HCT116 (cell line): ENCODE measurements at regions not wholly inside any gene's neighbourhood (a gene's known extent, or its start where the extent isn't known, plus 50 kb on each side); places are given as distances from the start of the nearest gene placed in this dataset.

Source experiments
- ATAC-seq: fragments of 200-7000 bp; cut with Tn5 transposase; 2 replicates; pipeline ENCODE4 v1.9.1; 2020; ENCODE audit warnings: mild to moderate bottlenecking, moderate library complexity
- BruUV-seq: library from RNA; stranded (reverse); fragments of 400-500 nt; replicated peaks from 2 replicates; lab custom pipeline; 2021; lab: Mats Ljungman, UMichigan
- CTCF ChIA-PET: fragments of 300-600 bp; sonication (Branson Sonifier 250); formaldehyde crosslinking; loops from one replicate; lab custom pipeline; 2021; ENCODE audit warnings: antibody characterized with exemption; lab: Charles Lee
- POLR2A ChIA-PET: fragments of 300-600, 350-600 bp; sonication (Branson Sonifier 250); formaldehyde crosslinking; loops from one replicate; lab custom pipeline; 2021; ENCODE audit warnings: antibody characterized with exemption; lab: Charles Lee
- RAD21 ChIA-PET, 2 experiments: fragments of 300-600 bp; sonication (Branson Sonifier 250); formaldehyde crosslinking; loops; one replicate each; lab custom pipeline; 2023; ENCODE audit warnings: low total read pairs in 2 of 2; ENCODE audit not compliant: uncharacterized antibody in 2 of 2, unreplicated experiment in 2 of 2, low non-redundant PET in 1 of 2; lab: Charles Lee
- DNase-seq: peaks from one replicate; pipeline ENCODE4 v3.0.0-alpha.2; 2010; ENCODE audit warnings: low read depth, low spot score
- H2AFZ ChIP-seq: fragments of 200-600 bp; shearing (Covaris generic), sonication (generic); 2 replicates; pipeline ENCODE4 v1.6.1; 2017; ENCODE audit warnings: low read depth, mixed run types, mixed read lengths, antibody characterized with exemption, low read length; ENCODE audit not compliant: poor library complexity, severe bottlenecking
- H3K27ac ChIP-seq: 2 replicates; pipeline ENCODE4 v1.5.1; 2012; ENCODE audit warnings: low read depth, low read length
- H3K27me3 ChIP-seq: fragments of 200-600 bp; sonication (generic); 2 replicates; pipeline ENCODE4 v1.6.1; 2016; ENCODE audit warnings: mixed run types, low read length, mixed read lengths; ENCODE audit not compliant: insufficient read depth
- H3K36me3 ChIP-seq, 2 experiments: fragments of 200-500 bp in 1 of 2; fragments of 200-600 bp in 1 of 2; sonication (Bioruptor generic) in 1 of 2; sonication (generic) in 1 of 2; 2 replicates each; pipeline versions ENCODE4 v1.5.1 to v1.6.1; 2014 to 2016; ENCODE audit warnings: low read length in 2 of 2, inconsistent platforms in 1 of 2, mixed read lengths in 1 of 2, mixed run types in 1 of 2; ENCODE audit not compliant: insufficient read depth in 2 of 2, control insufficient read depth in 1 of 2
- H3K4me1 ChIP-seq, 2 experiments: fragments of 200-600 bp in 1 of 2; sonication (generic) in 1 of 2; 2 replicates each; pipeline versions ENCODE4 v1.5.1 to v1.6.1; 2012 to 2017; ENCODE audit warnings: low read length in 2 of 2, inconsistent platforms in 1 of 2, mild to moderate bottlenecking in 1 of 2, mixed read lengths in 1 of 2, mixed run types in 1 of 2, moderate library complexity in 1 of 2; ENCODE audit not compliant: insufficient read depth in 2 of 2, control insufficient read depth in 1 of 2
- H3K4me2 ChIP-seq: fragments of 200-600 bp; sonication (generic); 2 replicates; pipeline ENCODE4 v1.6.1; 2017; ENCODE audit warnings: mixed run types, low read length, mixed read lengths
- H3K4me3 ChIP-seq, 2 experiments: fragments of 200-600 bp in 1 of 2; sonication (generic) in 1 of 2; replicated peaks in 1 of 2; 2 replicates each; pipeline ENCODE4 v1.5.1; 2011 to 2016; ENCODE audit warnings: low read length in 2 of 2, control low read depth in 1 of 2, low read depth in 1 of 2, mild to moderate bottlenecking in 1 of 2, mixed read lengths in 1 of 2, mixed run types in 1 of 2
- H3K79me2 ChIP-seq: fragments of 200-600 bp; sonication (generic); 2 replicates; pipeline ENCODE4 v1.6.1; 2017; ENCODE audit warnings: mild to moderate bottlenecking, mixed run types, low read length, moderate library complexity, mixed read lengths; ENCODE audit not compliant: insufficient read depth
- H3K9ac ChIP-seq: fragments of 200-600 bp; sonication (generic); 2 replicates; pipeline ENCODE4 v1.6.1; 2016; ENCODE audit warnings: low read length, mixed read lengths
- H3K9me2 ChIP-seq: fragments of 200-600 bp; sonication (generic), shearing (Covaris generic); 2 replicates; pipeline ENCODE4 v1.6.1; 2017; ENCODE audit warnings: mixed run types, mild to moderate bottlenecking, moderate library complexity; ENCODE audit not compliant: insufficient read depth
- H3K9me3 ChIP-seq, 2 experiments: fragments of 200-500 bp in 1 of 2; fragments of 200-600 bp in 1 of 2; sonication (Bioruptor generic) in 1 of 2; sonication (generic) in 1 of 2; 2 replicates each; pipeline ENCODE4 v1.6.1; 2014 to 2017; ENCODE audit warnings: low read length in 2 of 2, mixed read lengths in 2 of 2, inconsistent platforms in 1 of 2, low read depth in 1 of 2, mild to moderate bottlenecking in 1 of 2, mixed run types in 1 of 2, moderate library complexity in 1 of 2; ENCODE audit not compliant: control insufficient read depth in 1 of 2, insufficient read depth in 1 of 2
- H4K20me1 ChIP-seq: fragments of 200-600 bp; sonication (generic), shearing (Covaris generic); 2 replicates; pipeline ENCODE4 v1.6.1; 2017; ENCODE audit warnings: mixed run types, mild to moderate bottlenecking, moderate library complexity; ENCODE audit not compliant: insufficient read depth
- CBX3 ChIP-seq: IDR thresholded peaks from 2 replicates; pipeline ENCODE4 v1.6.1; 2012; ENCODE audit warnings: low read depth
- CEBPB ChIP-seq: IDR thresholded peaks from 2 replicates; pipeline ENCODE4 v1.6.1; 2012; ENCODE audit warnings: low read depth
- ELF1 ChIP-seq: IDR thresholded peaks from 2 replicates; pipeline ENCODE4 v1.6.1; 2012; ENCODE audit warnings: low read depth, borderline replicate concordance
- EZH2phosphoT487 ChIP-seq: fragments of 200-600 bp; IDR thresholded peaks from 2 replicates; pipeline ENCODE4 v1.6.1; 2018; ENCODE audit warnings: antibody characterized with exemption, borderline replicate concordance
- FOSL1 ChIP-seq: IDR thresholded peaks from 2 replicates; pipeline ENCODE4 v1.6.1; 2012; ENCODE audit warnings: low read depth
- JUND ChIP-seq: IDR thresholded peaks from 2 replicates; pipeline ENCODE4 v1.6.1; 2012
- POLR2A ChIP-seq: IDR thresholded peaks from 2 replicates; pipeline ENCODE4 v1.7.0; 2011; ENCODE audit warnings: borderline replicate concordance; ENCODE audit not compliant: insufficient read depth, insufficient read length; ENCODE audit errors: extremely low read depth
- POLR2AphosphoS5 ChIP-seq: IDR thresholded peaks from 2 replicates; pipeline ENCODE4 v1.6.1; 2011; ENCODE audit warnings: mild to moderate bottlenecking, low read depth, low read length, moderate library complexity
- RAD21 ChIP-seq: IDR thresholded peaks from 2 replicates; pipeline ENCODE4 v1.6.1; 2012; ENCODE audit warnings: low read depth, mild to moderate bottlenecking
- ZFX ChIP-seq: fragments of 450-650 bp; IDR thresholded peaks from 2 replicates; pipeline ENCODE4 v1.6.1; 2017
- ZNF274 ChIP-seq: fragments of 200-500 bp; sonication (Bioruptor generic); IDR thresholded peaks from 2 replicates; pipeline ENCODE4 v1.6.1; 2014; ENCODE audit warnings: mild to moderate bottlenecking, low read depth, low read length, inconsistent platforms
- intact Hi-C: fragments of 100-400 bp; cut with micrococcal nuclease; formaldehyde crosslinking; loops from 2 replicates; pipeline ENCODE4 v1.10.0; 2022
- TF ChIP-seq, protein P1 (sequence below): IDR thresholded peaks from 2 replicates; pipeline ENCODE4 v1.6.1; 2012
- TF ChIP-seq, protein P2 (sequence below): IDR thresholded peaks from 2 replicates; pipeline ENCODE4 v1.6.1; 2011; ENCODE audit warnings: mild to moderate bottlenecking, low read length, moderate library complexity; ENCODE audit not compliant: insufficient replicate concordance; ENCODE audit errors: extremely low read depth

DNA sequence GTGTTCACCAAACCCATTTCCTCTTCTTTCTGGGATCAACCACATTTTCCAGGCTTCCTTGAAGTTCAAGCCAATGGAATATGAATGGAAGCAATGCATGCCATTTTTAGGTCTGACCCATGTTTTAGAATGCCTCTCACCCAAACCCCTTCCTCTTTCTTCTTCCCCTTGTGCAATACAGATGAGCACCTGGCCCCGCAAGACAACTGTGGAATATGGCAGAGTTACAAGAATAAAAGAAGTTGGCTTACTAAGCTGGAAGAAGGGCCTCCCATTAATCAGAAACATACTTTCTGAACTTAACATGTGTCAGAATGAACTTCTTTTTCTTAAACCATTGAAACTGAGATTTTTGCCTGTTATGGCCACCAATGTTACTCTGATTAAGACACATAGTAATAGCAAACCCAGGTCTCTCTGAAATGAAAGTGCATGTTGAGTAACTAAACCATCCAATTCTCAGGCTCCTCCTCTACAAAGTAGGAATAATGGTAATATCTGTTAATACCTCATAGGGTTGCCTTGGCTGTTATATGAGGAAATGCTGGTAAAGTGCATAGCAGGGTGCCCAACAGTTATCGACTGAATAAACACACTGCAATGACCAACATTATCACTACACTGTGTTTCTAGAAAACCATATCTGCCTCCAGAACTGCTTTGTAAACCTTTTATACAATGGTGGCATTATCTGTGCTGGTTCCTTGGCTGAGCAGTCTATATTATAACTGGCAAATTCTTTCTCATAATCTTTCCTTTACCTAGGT, 382.2 kb upstream of the NRP1 start:
- Histone ChIP-seq H3K9me2 (no peaks in the 10 kb centered on the region), H4K20me1 (no peaks in the 10 kb centered on the region), H3K27ac (no peak overlapping the region), H3K4me3 (no peak overlapping the region), H2AFZ (no peak overlapping the region), H3K36me3 (no peaks in the 10 kb centered on the region), H3K9ac (no peak overlapping the region), H3K4me2 (no peak overlapping the region), H3K9me3 (no peaks in the 10 kb centered on the region), H3K4me1 (no peaks in the 10 kb centered on the region), H3K27me3 (no peaks in the 10 kb centered on the region), H3K79me2 (no peaks in the 10 kb centered on the region)
- intact Hi-C loops, result no loop called here
- CTCF ChIA-PET, result no interaction called here
- RAD21 ChIA-PET, result no interaction called here
- DNase-seq (no peak), ATAC-seq (no peak)
- TF ChIP-seq EZH2phosphoT487 (no peak), ELF1 (no peak), ZFX (no peak), JUND (no peak), FOSL1 (no peak), CBX3 (no peak), ZNF274 (no peak), POLR2A (no peak), POLR2AphosphoS5 (no peak), CEBPB (no peak), RAD21 (no peak)
- TF ChIP-seq, protein P1, sequence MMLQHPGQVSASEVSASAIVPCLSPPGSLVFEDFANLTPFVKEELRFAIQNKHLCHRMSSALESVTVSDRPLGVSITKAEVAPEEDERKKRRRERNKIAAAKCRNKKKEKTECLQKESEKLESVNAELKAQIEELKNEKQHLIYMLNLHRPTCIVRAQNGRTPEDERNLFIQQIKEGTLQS, result no peak
- TF ChIP-seq, protein P2, sequence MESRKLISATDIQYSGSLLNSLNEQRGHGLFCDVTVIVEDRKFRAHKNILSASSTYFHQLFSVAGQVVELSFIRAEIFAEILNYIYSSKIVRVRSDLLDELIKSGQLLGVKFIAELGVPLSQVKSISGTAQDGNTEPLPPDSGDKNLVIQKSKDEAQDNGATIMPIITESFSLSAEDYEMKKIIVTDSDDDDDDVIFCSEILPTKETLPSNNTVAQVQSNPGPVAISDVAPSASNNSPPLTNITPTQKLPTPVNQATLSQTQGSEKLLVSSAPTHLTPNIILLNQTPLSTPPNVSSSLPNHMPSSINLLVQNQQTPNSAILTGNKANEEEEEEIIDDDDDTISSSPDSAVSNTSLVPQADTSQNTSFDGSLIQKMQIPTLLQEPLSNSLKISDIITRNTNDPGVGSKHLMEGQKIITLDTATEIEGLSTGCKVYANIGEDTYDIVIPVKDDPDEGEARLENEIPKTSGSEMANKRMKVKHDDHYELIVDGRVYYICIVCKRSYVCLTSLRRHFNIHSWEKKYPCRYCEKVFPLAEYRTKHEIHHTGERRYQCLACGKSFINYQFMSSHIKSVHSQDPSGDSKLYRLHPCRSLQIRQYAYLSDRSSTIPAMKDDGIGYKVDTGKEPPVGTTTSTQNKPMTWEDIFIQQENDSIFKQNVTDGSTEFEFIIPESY, result no peak
- POLR2A ChIA-PET, result no interaction called here
- BruUV-seq, result no TSS peak
